BE2C (cell line): ENCODE measurements at regions not wholly inside any gene's neighbourhood (a gene's known extent, or its start where the extent isn't known, plus 50 kb on each side); places are given as distances from the start of the nearest gene placed in this dataset.

ENCODE experiments used
- DNase-seq: peaks from one replicate; pipeline ENCODE4 v3.0.0-alpha.2; 2020
- H3K27me3 ChIP-seq: fragments of 250-450 bp; sonication (Bioruptor Pico); 2 replicates; pipeline ENCODE4 v1.5.1; 2020; ENCODE audit warnings: mild to moderate bottlenecking
- H3K36me3 ChIP-seq: fragments of 250-450 bp; sonication (Bioruptor Pico); 2 replicates; pipeline ENCODE4 v1.5.1; 2020; ENCODE audit warnings: mild to moderate bottlenecking
- H3K4me1 ChIP-seq: fragments of 250-450 bp; sonication (Bioruptor Pico); 2 replicates; pipeline ENCODE4 v1.5.1; 2020
- H3K4me3 ChIP-seq: 2 replicates; pipeline ENCODE4 v1.5.1; 2011; ENCODE audit warnings: low read depth, low read length
- H3K9me3 ChIP-seq: fragments of 250-450 bp; sonication (Bioruptor Pico); 2 replicates; pipeline ENCODE4 v1.5.1; 2020
- CTCF ChIP-seq: IDR thresholded peaks from 2 replicates; pipeline ENCODE4 v1.5.1; 2012; ENCODE audit warnings: mild to moderate bottlenecking, low read depth, low read length

- Histone ChIP-seq H3K4me3 (peak overlapping the region; percentile 30), H3K36me3 (no peaks in the 10 kb centered on the region), H3K27me3 (no peaks in the 10 kb centered on the region), H3K4me1 (peaks cover 43% of the 10 kb centered on the region), H3K9me3 (no peaks in the 10 kb centered on the region; the same call in 1 of the 2 replicates)
- peak; percentile 56 for DNase-seq
- no peak for TF ChIP-seq CTCF
Observed at GRCh38 chr10:31582365-31583052, 263.5 kb downstream of the ZEB1 start.

- DNase-seq = peak; percentile 15
- Histone ChIP-seq H3K9me3 (no peaks in the 10 kb centered on the region; the same call in 1 of the 2 replicates), H3K4me3 (peak overlapping the region; percentile 30), H3K4me1 (peaks cover 43% of the 10 kb centered on the region), H3K36me3 (no peaks in the 10 kb centered on the region), H3K27me3 (no peaks in the 10 kb centered on the region)
- no peak for TF ChIP-seq CTCF
Observed at GRCh38 chr10:31581741-31582323, 262.8 kb downstream of the ZEB1 start.

- peaks cover 43% of the 10 kb centered on the region for H3K4me1 ChIP-seq
- DNase-seq = no peak
- H3K27me3 ChIP-seq = no peaks in the 10 kb centered on the region
- no peak overlapping the region for H3K4me3 ChIP-seq
- H3K9me3 ChIP-seq = no peaks in the 10 kb centered on the region; the same call in 1 of the 2 replicates
- H3K36me3 ChIP-seq = no peaks in the 10 kb centered on the region
- TF ChIP-seq CTCF = no peak
Observed at GRCh38 chr10:31580646-31581045, 261.6 kb downstream of the ZEB1 start.
